GM23338 (cell line): ENCODE measurements at regions not wholly inside any gene's neighbourhood (a gene's known extent, or its start where the extent isn't known, plus 50 kb on each side); places are given as distances from the start of the nearest gene placed in this dataset.
A peak's percentile ranks its signal among the peaks of the same experiment; 100 is the strongest.

ENCODE experiments used
- ATAC-seq: fragments of 200-7000 bp; cut with Tn5 transposase; 3 replicates; pipeline ENCODE4 v1.9.1; 2020
- DNase-seq: peaks from one replicate; pipeline ENCODE4 v3.0.0-alpha.2; 2015; ENCODE audit warnings: low spot score
- H2AFZ ChIP-seq: fragments of 200-600 bp; sonication (generic); 2 replicates; pipeline ENCODE4 v1.8.0; 2016; ENCODE audit warnings: antibody characterized with exemption, mild to moderate bottlenecking, moderate library complexity
- H3F3A ChIP-seq: fragments of 200-600 bp; sonication (generic); replicated peaks from 2 replicates; pipeline ENCODE4 v1.8.0; 2017; ENCODE audit warnings: antibody characterized with exemption, mixed run types, low read depth
- H3K27ac ChIP-seq: fragments of 200-600 bp; sonication (generic); 2 replicates; pipeline ENCODE4 v1.6.1; 2016; ENCODE audit warnings: low read depth
- H3K27me3 ChIP-seq: fragments of 200-600 bp; sonication (generic); 2 replicates; pipeline ENCODE4 v1.8.0; 2016; ENCODE audit warnings: mild to moderate bottlenecking, mixed run types, moderate library complexity; ENCODE audit not compliant: insufficient read depth
- H3K36me3 ChIP-seq: fragments of 200-600 bp; sonication (generic); 2 replicates; pipeline ENCODE4 v1.8.0; 2016; ENCODE audit warnings: mild to moderate bottlenecking; ENCODE audit not compliant: insufficient read depth
- H3K4me1 ChIP-seq: fragments of 200-600 bp; sonication (generic); 2 replicates; pipeline ENCODE4 v1.8.0; 2016; ENCODE audit warnings: mild to moderate bottlenecking, moderate library complexity; ENCODE audit not compliant: insufficient read depth
- H3K4me2 ChIP-seq: fragments of 200-600 bp; sonication (generic); 2 replicates; pipeline ENCODE4 v1.7.1; 2017; ENCODE audit warnings: mixed run types
- H3K4me3 ChIP-seq: fragments of 200-600 bp; sonication (generic); 2 replicates; pipeline ENCODE4 v1.6.1; 2016; ENCODE audit warnings: mixed run types
- H3K79me2 ChIP-seq: fragments of 200-600 bp; sonication (generic); replicated peaks from 2 replicates; pipeline ENCODE4 v1.8.0; 2017; ENCODE audit warnings: mild to moderate bottlenecking; ENCODE audit not compliant: insufficient read depth
- H3K9me2 ChIP-seq: fragments of 200-600 bp; sonication (generic); 2 replicates; pipeline ENCODE4 v1.8.0; 2017; ENCODE audit not compliant: insufficient read depth
- H4K20me1 ChIP-seq: fragments of 200-600 bp; sonication (generic); replicated peaks from 2 replicates; pipeline ENCODE4 v1.8.0; 2017; ENCODE audit warnings: mild to moderate bottlenecking; ENCODE audit not compliant: insufficient read depth
- H3K27ac Mint-ChIP-seq: 2 replicates; pipeline ENCODE4 v1.8.0; 2020; ENCODE audit warnings: inconsistent platforms, mild to moderate bottlenecking, moderate library complexity, mixed read lengths
- H3K27me3 Mint-ChIP-seq: 3 replicates; pipeline ENCODE4 v1.8.0; 2022; ENCODE audit warnings: low read depth, mild to moderate bottlenecking, moderate library complexity, mixed read lengths, inconsistent platforms; ENCODE audit not compliant: insufficient read depth, poor library complexity
- H3K36me3 Mint-ChIP-seq: 3 replicates; pipeline ENCODE4 v1.8.0; 2021; ENCODE audit warnings: low read depth, mild to moderate bottlenecking, inconsistent platforms, moderate library complexity, mixed read lengths
- H3K4me1 Mint-ChIP-seq: 3 replicates; pipeline ENCODE4 v1.8.0; 2020; ENCODE audit warnings: mild to moderate bottlenecking, inconsistent platforms, mixed read lengths
- H3K4me3 Mint-ChIP-seq: 3 replicates; pipeline ENCODE4 v1.8.0; 2021; ENCODE audit warnings: moderate library complexity, mild to moderate bottlenecking, inconsistent platforms, mixed read lengths
- H3K9me3 Mint-ChIP-seq: 3 replicates; pipeline ENCODE4 v1.8.0; 2020; ENCODE audit warnings: moderate library complexity, mild to moderate bottlenecking, inconsistent platforms, mixed read lengths
- CREB1 ChIP-seq: fragments of 250-450 bp; sonication (Bioruptor Pico); IDR thresholded peaks from 2 replicates; pipeline ENCODE4 v1.5.0; 2020; ENCODE audit warnings: low read depth, mild to moderate bottlenecking, moderate library complexity
- CTCF ChIP-seq, 2 experiments: fragments of 200-600 bp in 1 of 2; sonication (generic) in 1 of 2; conservative IDR thresholded peaks; 2 replicates each; pipeline versions ENCODE4 v1.5.1 to v1.6.1; 2016 to 2017; ENCODE audit warnings: antibody characterized with exemption in 2 of 2, low read depth in 2 of 2, mild to moderate bottlenecking in 2 of 2, moderate library complexity in 1 of 2
- ETS1 ChIP-seq: IDR thresholded peaks from 2 replicates; pipeline ENCODE4 v1.6.1; 2016; ENCODE audit warnings: antibody characterized with exemption
- EZH2 ChIP-seq: fragments of 200-600 bp; sonication (generic); IDR thresholded peaks from one replicate; pipeline ENCODE4 v1.8.0; 2017; ENCODE audit warnings: antibody characterized with exemption, mild to moderate bottlenecking, low read depth; ENCODE audit not compliant: unreplicated experiment
- JUNB ChIP-seq: IDR thresholded peaks from one replicate; pipeline ENCODE4 v1.6.1; 2016; ENCODE audit warnings: antibody characterized with exemption; ENCODE audit not compliant: unreplicated experiment
- NANOG ChIP-seq: IDR thresholded peaks from 2 replicates; pipeline ENCODE4 v1.6.1; 2016; ENCODE audit warnings: antibody characterized with exemption, borderline replicate concordance
- REST ChIP-seq: IDR thresholded peaks from one replicate; pipeline ENCODE4 v1.6.1; 2018; ENCODE audit warnings: antibody characterized with exemption; ENCODE audit not compliant: unreplicated experiment
- STAT1 ChIP-seq: IDR thresholded peaks from one replicate; pipeline ENCODE4 v1.6.1; 2016; ENCODE audit warnings: antibody characterized with exemption; ENCODE audit not compliant: unreplicated experiment
- ZNF331 ChIP-seq: fragments of 250-450 bp; sonication (Bioruptor Pico); IDR thresholded peaks from 2 replicates; pipeline ENCODE4 v1.5.0; 2020; ENCODE audit warnings: low read depth, mild to moderate bottlenecking, moderate library complexity
- ZNF462 ChIP-seq: fragments of 250-450 bp; sonication (Bioruptor Pico); IDR thresholded peaks from 2 replicates; pipeline ENCODE4 v1.5.0; 2020; ENCODE audit warnings: mild to moderate bottlenecking, moderate library complexity

GRCh38 chr3:176193032-176193730 lies 1004.1 kb downstream of the TBL1XR1 start:
- H3K27me3 ChIP-seq = no peaks in the 10 kb centered on the region
- H3K4me1 ChIP-seq = peaks cover 9% of the 10 kb centered on the region
- Mint-ChIP-seq H3K27ac (no peak overlapping the region), H3K4me3 (no peak overlapping the region), H3K4me1 (peaks cover 12% of the 10 kb centered on the region), H3K36me3 (peaks cover 18% of the 10 kb centered on the region; the same call in 2 of the 3 replicates), H3K9me3 (peaks cover 19% of the 10 kb centered on the region), H3K27me3 (peaks cover 3% of the 10 kb centered on the region)
- ATAC-seq = peak; percentile 98
- H3K36me3 ChIP-seq = no peaks in the 10 kb centered on the region
- no peaks in the 10 kb centered on the region for H4K20me1 ChIP-seq
- H3F3A ChIP-seq = no peaks in the 10 kb centered on the region
- no peak overlapping the region for H3K27ac ChIP-seq
- no peaks in the 10 kb centered on the region for H3K79me2 ChIP-seq
- H3K4me2 ChIP-seq = no peak overlapping the region
- peak; percentile 85 for DNase-seq
- H2AFZ ChIP-seq = no peak overlapping the region
- H3K4me3 ChIP-seq = no peak overlapping the region
- no peaks in the 10 kb centered on the region for H3K9me2 ChIP-seq
- TF ChIP-seq ETS1 (no peak), ZNF462 (CRISPR knock-in tag) (peak; percentile 22; the same call in 1 of the 2 replicates), JUNB (no peak), CREB1 (no peak), NANOG (0 out of 2 replicates have a peak, but pooled peaks have one; percentile 13), CTCF (conservative IDR thresholded peaks at IDR 0.05; ENCODE audit: low read depth in 2 of 2) (no peak), EZH2 (no peak), STAT1 (no peak), ZNF331 (CRISPR knock-in tag) (no peak), REST (no peak)
